Endothelial cell of umbilical vein (primary cell): ENCODE measurements at regions not wholly inside any gene's neighbourhood (a gene's known extent, or its start where the extent isn't known, plus 50 kb on each side); places are given as distances from the start of the nearest gene placed in this dataset.

Source experiments
- BruUV-seq: library from RNA; stranded (reverse); fragments of 400-500 nt; replicated peaks from 2 replicates; lab custom pipeline; 2021; lab: Mats Ljungman, UMichigan
- CTCF ChIA-PET: fragments of 300-600, 350-600 bp; sonication (Branson Sonifier 250); formaldehyde crosslinking; loops from one replicate; lab custom pipeline; 2021; ENCODE audit warnings: antibody characterized with exemption, inconsistent platforms; lab: Charles Lee
- POLR2A ChIA-PET: fragments of 300-600, 350-600 bp; sonication (Branson Sonifier 250); formaldehyde crosslinking; loops from one replicate; lab custom pipeline; 2021; ENCODE audit warnings: antibody characterized with exemption, inconsistent platforms; lab: Charles Lee
- DNase-seq: peaks from one replicate; pipeline ENCODE4 v3.0.0-alpha.2; 2011; ENCODE audit warnings: low read depth, low spot score
- FAIRE-seq: peaks from 2 replicates; lab custom pipeline; 2011; peaks lifted over from hg19 to GRCh38; lab: Jason Lieb, UNC
- H2AFZ ChIP-seq: 2 replicates; pipeline ENCODE4 v1.6.0; 2012; ENCODE audit warnings: low read depth, low read length, control low read depth, inconsistent platforms
- H3K27ac ChIP-seq: 2 replicates; pipeline ENCODE4 v1.5.1; 2011; ENCODE audit warnings: low read depth, mild to moderate bottlenecking, control low read depth, low read length, moderate library complexity; ENCODE audit not compliant: insufficient read depth
- H3K27me3 ChIP-seq, 2 experiments: 2 replicates each; pipeline versions ENCODE4 v1.6.0 to v1.6.1; 2011; ENCODE audit warnings: low read length in 2 of 2, mixed read lengths in 1 of 2; ENCODE audit not compliant: control insufficient read depth in 2 of 2, insufficient read depth in 2 of 2
- H3K36me3 ChIP-seq, 2 experiments: 2 replicates in 1 of 2; 3 replicates in 1 of 2; pipeline ENCODE4 v1.5.1; 2011; ENCODE audit warnings: low read length in 2 of 2, mild to moderate bottlenecking in 1 of 2, moderate library complexity in 1 of 2; ENCODE audit not compliant: control insufficient read depth in 2 of 2, insufficient read depth in 2 of 2; ENCODE audit errors: extremely low read depth in 1 of 2
- H3K4me1 ChIP-seq: 3 replicates; pipeline ENCODE4 v1.5.1; 2011; ENCODE audit warnings: mild to moderate bottlenecking, low read length; ENCODE audit not compliant: control insufficient read depth, insufficient read depth; ENCODE audit errors: extremely low read depth
- H3K4me2 ChIP-seq: 2 replicates; pipeline ENCODE4 v1.6.1; 2011; ENCODE audit warnings: low read length, control low read depth, mixed read lengths; ENCODE audit not compliant: insufficient read depth
- H3K4me3 ChIP-seq, 3 experiments: fragments of 200-600 bp in 1 of 3; sonication (generic), shearing (Covaris generic) in 1 of 3; replicated peaks in 1 of 3; 2 replicates each; pipeline ENCODE4 v1.5.1; 2011 to 2016; ENCODE audit warnings: control low read depth in 3 of 3, low read length in 3 of 3, mild to moderate bottlenecking in 2 of 3, inconsistent platforms in 1 of 3, low read depth in 1 of 3, moderate library complexity in 1 of 3; ENCODE audit not compliant: insufficient read depth in 1 of 3
- H3K79me2 ChIP-seq: 2 replicates; pipeline ENCODE4 v1.6.0; 2012; ENCODE audit warnings: low read length, inconsistent platforms; ENCODE audit not compliant: control insufficient read depth, insufficient read depth
- H3K9ac ChIP-seq: replicated peaks from 2 replicates; pipeline ENCODE3; 2011; ENCODE audit warnings: low read length, control low read depth; ENCODE audit not compliant: insufficient read depth; ENCODE audit errors: extremely low read depth
- H3K9me1 ChIP-seq: replicated peaks from 3 replicates; pipeline ENCODE4 v1.6.0; 2011; ENCODE audit warnings: mild to moderate bottlenecking, low read length; ENCODE audit not compliant: control insufficient read depth, insufficient read depth; ENCODE audit errors: extremely low read depth
- H3K9me3 ChIP-seq: replicated peaks from 2 replicates; pipeline ENCODE4 v1.5.1; 2012; ENCODE audit warnings: low read length, inconsistent platforms; ENCODE audit not compliant: control insufficient read depth, insufficient read depth
- H4K20me1 ChIP-seq: replicated peaks from 2 replicates; pipeline ENCODE3; 2011; ENCODE audit warnings: mild to moderate bottlenecking, low read length; ENCODE audit not compliant: control insufficient read depth, insufficient read depth; ENCODE audit errors: extremely low read depth
- EZH2 ChIP-seq: IDR thresholded peaks from 2 replicates; pipeline ENCODE4 v1.6.1; 2012; ENCODE audit warnings: borderline replicate concordance, low read depth, mild to moderate bottlenecking, moderate library complexity, low read length, inconsistent platforms; ENCODE audit not compliant: severe bottlenecking
- FOS ChIP-seq: IDR thresholded peaks from 2 replicates; pipeline ENCODE4 v1.6.1; 2011; ENCODE audit warnings: mild to moderate bottlenecking, low read length, moderate library complexity, borderline replicate concordance; ENCODE audit not compliant: insufficient read depth
- GATA2 ChIP-seq: IDR thresholded peaks from 2 replicates; pipeline ENCODE4 v1.7.0; 2011; ENCODE audit warnings: low read depth, mild to moderate bottlenecking, moderate library complexity, mixed read lengths, low read length; ENCODE audit not compliant: insufficient read length, insufficient read depth
- JUN ChIP-seq: IDR thresholded peaks from 2 replicates; pipeline ENCODE4 v1.6.1; 2011; ENCODE audit warnings: borderline replicate concordance, low read depth; ENCODE audit not compliant: insufficient read length, insufficient read depth
- MYC ChIP-seq: IDR thresholded peaks from one replicate; pipeline ENCODE4 v1.6.1; 2011; ENCODE audit warnings: mild to moderate bottlenecking, low read depth, low read length
- POLR2A ChIP-seq: IDR thresholded peaks from 2 replicates; pipeline ENCODE4 v1.6.1; 2012; ENCODE audit warnings: low read depth, mild to moderate bottlenecking, control low read depth, low read length
- POLR2AphosphoS5 ChIP-seq: IDR thresholded peaks from 2 replicates; pipeline ENCODE4 v1.6.1; 2012; ENCODE audit warnings: low read depth, mild to moderate bottlenecking, control low read depth, low read length, moderate library complexity; ENCODE audit not compliant: insufficient read depth
- dilution Hi-C: fragments of 300-500 bp; cut with MboI; formaldehyde crosslinking; loops from one replicate; pipeline ENCODE4 v1.15.0; 2019; ENCODE audit warnings: low sequenced_read_pairs; ENCODE audit not compliant: extremely low pct_ligation_motif_present
- intact Hi-C: fragments of 100-400 bp; cut with micrococcal nuclease; formaldehyde crosslinking; loops from one replicate; pipeline ENCODE4 v1.10.0; 2022
- TF ChIP-seq, protein P1 (sequence below), 2 donors: IDR thresholded peaks; 1 replicate in 1 of 2; 2 replicates in 1 of 2; pipeline ENCODE4 v1.5.1; 2011; ENCODE audit warnings: low read length in 2 of 2, mild to moderate bottlenecking in 2 of 2, moderate library complexity in 2 of 2, control low read depth in 1 of 2, inconsistent platforms in 1 of 2, low read depth in 1 of 2; ENCODE audit not compliant: insufficient read depth in 1 of 2; ENCODE audit errors: extremely low read depth in 1 of 2
- TF ChIP-seq, protein P2 (sequence below): IDR thresholded peaks from 2 replicates; pipeline ENCODE4 v1.6.1; 2011; ENCODE audit not compliant: insufficient read depth, insufficient read length

DNA sequence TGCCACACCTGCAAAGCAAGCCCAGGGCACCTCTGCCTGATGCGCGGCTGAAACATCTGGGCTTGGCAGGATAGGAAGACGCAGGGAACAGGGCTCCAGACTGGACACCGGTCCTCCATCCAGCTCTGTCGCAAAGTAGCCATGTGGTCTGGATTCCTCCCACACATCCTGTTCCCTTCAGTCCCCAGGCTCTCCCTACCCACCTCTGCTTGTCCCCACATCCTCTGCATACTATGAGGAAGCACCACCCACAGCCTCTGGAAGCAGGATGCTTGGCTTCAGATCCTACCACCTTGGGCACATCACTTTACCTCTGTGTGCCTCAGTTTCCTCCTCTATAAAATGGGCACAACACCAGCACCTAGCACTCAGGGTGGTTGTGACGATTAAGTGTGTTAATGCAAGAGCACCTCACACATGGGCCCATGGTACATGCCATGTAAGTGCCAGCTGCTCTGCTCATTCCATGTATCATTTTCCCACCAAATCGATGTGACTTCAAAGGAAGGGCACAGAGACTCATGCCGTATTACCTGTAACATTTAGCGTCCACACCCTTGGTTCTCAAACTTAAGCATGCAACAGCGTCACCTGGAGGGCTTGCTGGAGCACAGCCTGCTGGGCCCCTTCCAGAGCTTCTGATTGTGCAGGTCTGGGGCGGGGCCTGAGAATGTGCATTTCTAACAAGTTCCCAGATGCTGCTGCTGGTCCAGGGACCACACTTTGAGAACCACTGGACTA is 138.6 kb upstream of the SDK2 start:
- no peaks in the 10 kb centered on the region for H3K4me1 ChIP-seq
- no peak overlapping the region for H3K27ac ChIP-seq
- intact Hi-C loops, result no loop called here
- no peak overlapping the region for H3K9ac ChIP-seq
- no TSS peak for BruUV-seq
- CTCF ChIA-PET, result no interaction called here
- TF ChIP-seq POLR2AphosphoS5, result no peak
- no peak for TF ChIP-seq JUN
- no peak for TF ChIP-seq MYC
- TF ChIP-seq FOS, result no peak
- no peak for TF ChIP-seq GATA2
- TF ChIP-seq, protein P1, sequence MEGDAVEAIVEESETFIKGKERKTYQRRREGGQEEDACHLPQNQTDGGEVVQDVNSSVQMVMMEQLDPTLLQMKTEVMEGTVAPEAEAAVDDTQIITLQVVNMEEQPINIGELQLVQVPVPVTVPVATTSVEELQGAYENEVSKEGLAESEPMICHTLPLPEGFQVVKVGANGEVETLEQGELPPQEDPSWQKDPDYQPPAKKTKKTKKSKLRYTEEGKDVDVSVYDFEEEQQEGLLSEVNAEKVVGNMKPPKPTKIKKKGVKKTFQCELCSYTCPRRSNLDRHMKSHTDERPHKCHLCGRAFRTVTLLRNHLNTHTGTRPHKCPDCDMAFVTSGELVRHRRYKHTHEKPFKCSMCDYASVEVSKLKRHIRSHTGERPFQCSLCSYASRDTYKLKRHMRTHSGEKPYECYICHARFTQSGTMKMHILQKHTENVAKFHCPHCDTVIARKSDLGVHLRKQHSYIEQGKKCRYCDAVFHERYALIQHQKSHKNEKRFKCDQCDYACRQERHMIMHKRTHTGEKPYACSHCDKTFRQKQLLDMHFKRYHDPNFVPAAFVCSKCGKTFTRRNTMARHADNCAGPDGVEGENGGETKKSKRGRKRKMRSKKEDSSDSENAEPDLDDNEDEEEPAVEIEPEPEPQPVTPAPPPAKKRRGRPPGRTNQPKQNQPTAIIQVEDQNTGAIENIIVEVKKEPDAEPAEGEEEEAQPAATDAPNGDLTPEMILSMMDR (IDR thresholded peaks at IDR 0.05; ENCODE audit: extremely low read depth in 1 of 2, insufficient read depth in 1 of 2, low read depth in 1 of 2, low read length in 2 of 2), result no peak
- no peak for TF ChIP-seq POLR2A
- no peak for TF ChIP-seq EZH2
- TF ChIP-seq, protein P2, sequence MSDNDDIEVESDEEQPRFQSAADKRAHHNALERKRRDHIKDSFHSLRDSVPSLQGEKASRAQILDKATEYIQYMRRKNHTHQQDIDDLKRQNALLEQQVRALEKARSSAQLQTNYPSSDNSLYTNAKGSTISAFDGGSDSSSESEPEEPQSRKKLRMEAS, result no peak
- H2AFZ ChIP-seq, result no peak overlapping the region
- no peaks in the 10 kb centered on the region for H3K9me1 ChIP-seq
- DNase-seq (no peak), FAIRE-seq (no peak)
- dilution Hi-C loops, result no loop called here
- no peak overlapping the region for H3K4me2 ChIP-seq
- H3K79me2 ChIP-seq, result no peaks in the 10 kb centered on the region
- no peak overlapping the region for H3K4me3 ChIP-seq
- no peaks in the 10 kb centered on the region for H3K36me3 ChIP-seq
- H3K27me3 ChIP-seq, result no peaks in the 10 kb centered on the region
- POLR2A ChIA-PET, result no interaction called here
- peaks cover 3% of the 10 kb centered on the region for H3K9me3 ChIP-seq
- H4K20me1 ChIP-seq, result no peaks in the 10 kb centered on the region
